ENCODE measurements at regions not wholly inside any gene's neighbourhood (a gene's known extent, or its start where the extent isn't known, plus 50 kb on each side); places are given as distances from the start of the nearest gene placed in this dataset.

DNA sequence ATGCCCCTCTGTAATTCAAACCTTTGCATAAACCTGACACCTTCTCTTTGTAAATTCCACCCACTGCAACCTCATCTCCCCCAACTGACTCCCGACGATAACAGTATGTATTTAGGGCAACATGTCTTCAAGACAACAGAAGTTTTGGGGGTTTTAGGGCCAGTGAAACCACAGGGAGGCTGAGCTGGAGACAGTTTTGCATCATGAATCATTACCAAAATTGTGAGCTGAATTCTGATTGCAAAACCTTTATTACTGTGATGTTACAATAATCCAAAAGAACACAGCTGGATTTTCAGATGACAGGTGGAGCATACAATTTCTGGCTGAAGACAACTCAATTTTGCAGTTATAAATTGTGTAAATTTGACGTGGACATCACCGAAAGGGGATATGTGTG, 281.3 kb upstream of the TTC14 start:
- no peak for TF ChIP-seq TCF12 (IDR thresholded peaks at IDR 0.05; ENCODE audit: low read depth)
- no peak for TF ChIP-seq TAF1 (IDR thresholded peaks at IDR 0.05; ENCODE audit: low read depth)

GRCh38 chr3:180321534-180321933, 280.4 kb upstream of the TTC14 start:
- no peak for TF ChIP-seq EP300 (IDR thresholded peaks at IDR 0.05; ENCODE audit: borderline replicate concordance)
- TF ChIP-seq NFIC (IDR thresholded peaks at IDR 0.05) = no peak
- no peak for TF ChIP-seq EGR1 (IDR thresholded peaks at IDR 0.05)
- no peak for TF ChIP-seq ZBTB7A (IDR thresholded peaks at IDR 0.05; ENCODE audit: low read depth)
- no peak for TF ChIP-seq TCF12 (IDR thresholded peaks at IDR 0.05; ENCODE audit: low read depth)
- TF ChIP-seq RAD21 (IDR thresholded peaks at IDR 0.05; ENCODE audit: low read depth) = no peak
- no peak for TF ChIP-seq FOXM1 (IDR thresholded peaks at IDR 0.05; ENCODE audit: borderline replicate concordance, low read depth)
- TF ChIP-seq CEBPB (IDR thresholded peaks at IDR 0.05) = no peak
- no peak for TF ChIP-seq USF1 (IDR thresholded peaks at IDR 0.05)
- TF ChIP-seq, protein P1, sequence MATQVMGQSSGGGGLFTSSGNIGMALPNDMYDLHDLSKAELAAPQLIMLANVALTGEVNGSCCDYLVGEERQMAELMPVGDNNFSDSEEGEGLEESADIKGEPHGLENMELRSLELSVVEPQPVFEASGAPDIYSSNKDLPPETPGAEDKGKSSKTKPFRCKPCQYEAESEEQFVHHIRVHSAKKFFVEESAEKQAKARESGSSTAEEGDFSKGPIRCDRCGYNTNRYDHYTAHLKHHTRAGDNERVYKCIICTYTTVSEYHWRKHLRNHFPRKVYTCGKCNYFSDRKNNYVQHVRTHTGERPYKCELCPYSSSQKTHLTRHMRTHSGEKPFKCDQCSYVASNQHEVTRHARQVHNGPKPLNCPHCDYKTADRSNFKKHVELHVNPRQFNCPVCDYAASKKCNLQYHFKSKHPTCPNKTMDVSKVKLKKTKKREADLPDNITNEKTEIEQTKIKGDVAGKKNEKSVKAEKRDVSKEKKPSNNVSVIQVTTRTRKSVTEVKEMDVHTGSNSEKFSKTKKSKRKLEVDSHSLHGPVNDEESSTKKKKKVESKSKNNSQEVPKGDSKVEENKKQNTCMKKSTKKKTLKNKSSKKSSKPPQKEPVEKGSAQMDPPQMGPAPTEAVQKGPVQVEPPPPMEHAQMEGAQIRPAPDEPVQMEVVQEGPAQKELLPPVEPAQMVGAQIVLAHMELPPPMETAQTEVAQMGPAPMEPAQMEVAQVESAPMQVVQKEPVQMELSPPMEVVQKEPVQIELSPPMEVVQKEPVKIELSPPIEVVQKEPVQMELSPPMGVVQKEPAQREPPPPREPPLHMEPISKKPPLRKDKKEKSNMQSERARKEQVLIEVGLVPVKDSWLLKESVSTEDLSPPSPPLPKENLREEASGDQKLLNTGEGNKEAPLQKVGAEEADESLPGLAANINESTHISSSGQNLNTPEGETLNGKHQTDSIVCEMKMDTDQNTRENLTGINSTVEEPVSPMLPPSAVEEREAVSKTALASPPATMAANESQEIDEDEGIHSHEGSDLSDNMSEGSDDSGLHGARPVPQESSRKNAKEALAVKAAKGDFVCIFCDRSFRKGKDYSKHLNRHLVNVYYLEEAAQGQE (IDR thresholded peaks at IDR 0.05; ENCODE audit: low read depth) = no peak
- TF ChIP-seq TEAD4 (IDR thresholded peaks at IDR 0.05) = no peak
- TF ChIP-seq YY1 (IDR thresholded peaks at IDR 0.05; ENCODE audit: low read depth) = no peak

DNA sequence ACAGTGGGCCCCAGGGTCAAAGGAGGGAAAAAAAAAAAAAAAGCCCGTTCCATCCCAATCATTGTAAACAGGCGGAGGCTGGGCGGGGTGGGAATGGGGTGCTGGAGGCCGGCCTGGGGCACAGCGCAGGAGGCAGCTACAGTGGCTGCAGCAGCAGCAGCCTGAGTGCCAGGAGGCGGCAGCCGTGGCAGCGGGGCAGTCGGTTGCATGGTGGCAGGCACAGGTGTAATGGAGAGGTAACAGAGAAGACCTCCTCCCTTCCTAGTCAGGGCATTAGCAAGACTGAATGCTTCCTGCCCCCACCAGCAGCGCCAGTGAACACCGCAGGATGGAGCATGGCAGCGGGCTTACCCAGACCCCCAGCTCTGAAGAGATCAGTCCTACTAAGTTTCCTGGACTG, 279.1 kb upstream of the TTC14 start:
- TF ChIP-seq EGR1 (IDR thresholded peaks at IDR 0.05) = no peak
- TF ChIP-seq TAF1 (IDR thresholded peaks at IDR 0.05; ENCODE audit: low read depth) = no peak
- no peak for TF ChIP-seq FOXM1 (IDR thresholded peaks at IDR 0.05; ENCODE audit: borderline replicate concordance, low read depth)
- no peak for TF ChIP-seq MAX (IDR thresholded peaks at IDR 0.05)

DNA sequence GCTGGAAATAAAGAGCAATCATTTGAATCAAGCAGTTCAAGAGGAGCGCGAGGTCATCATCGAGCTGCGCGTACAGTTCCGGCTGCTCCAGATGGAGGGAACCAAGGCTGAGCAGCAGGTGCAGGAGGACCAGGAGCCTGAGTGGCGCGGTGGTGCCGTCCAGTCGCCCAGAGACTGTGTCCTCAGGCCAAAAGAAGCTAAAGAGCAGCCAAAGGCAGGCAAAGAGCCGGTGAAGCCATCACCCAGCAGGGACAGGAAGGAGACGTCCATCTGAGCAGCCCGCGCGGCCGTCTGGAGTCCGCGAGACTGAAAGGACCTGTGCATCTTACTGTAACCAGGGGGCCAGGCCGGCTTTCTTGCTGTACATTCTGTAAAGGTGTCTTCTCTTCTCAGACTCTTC, 277.2 kb upstream of the TTC14 start:
- no peak for TF ChIP-seq CREB1 (IDR thresholded peaks at IDR 0.05; ENCODE audit: low read depth)
- TF ChIP-seq USF1 (IDR thresholded peaks at IDR 0.05) = no peak
- no peak for TF ChIP-seq TCF12 (IDR thresholded peaks at IDR 0.05; ENCODE audit: low read depth)
- no peak for TF ChIP-seq EP300 (IDR thresholded peaks at IDR 0.05; ENCODE audit: borderline replicate concordance)
- TF ChIP-seq FOXM1 (IDR thresholded peaks at IDR 0.05; ENCODE audit: borderline replicate concordance, low read depth) = no peak
- no peak for TF ChIP-seq TEAD4 (IDR thresholded peaks at IDR 0.05)
- no peak for TF ChIP-seq CEBPB (IDR thresholded peaks at IDR 0.05)
- TF ChIP-seq YY1 (IDR thresholded peaks at IDR 0.05; ENCODE audit: low read depth) = no peak

GRCh38 chr3:180325533-180325932, 276.4 kb upstream of the TTC14 start:
- TF ChIP-seq CREB1 (IDR thresholded peaks at IDR 0.05; ENCODE audit: low read depth) = no peak
- TF ChIP-seq RAD21 (IDR thresholded peaks at IDR 0.05; ENCODE audit: low read depth) = no peak
- no peak for TF ChIP-seq CEBPB (IDR thresholded peaks at IDR 0.05)
- no peak for TF ChIP-seq YY1 (IDR thresholded peaks at IDR 0.05; ENCODE audit: low read depth)
- TF ChIP-seq USF1 (IDR thresholded peaks at IDR 0.05) = no peak
- TF ChIP-seq MAX (IDR thresholded peaks at IDR 0.05) = no peak
- no peak for TF ChIP-seq TEAD4 (IDR thresholded peaks at IDR 0.05)
- TF ChIP-seq TAF1 (IDR thresholded peaks at IDR 0.05; ENCODE audit: low read depth) = no peak
- TF ChIP-seq TCF12 (IDR thresholded peaks at IDR 0.05; ENCODE audit: low read depth) = no peak
- no peak for TF ChIP-seq FOXM1 (IDR thresholded peaks at IDR 0.05; ENCODE audit: borderline replicate concordance, low read depth)
- TF ChIP-seq NFIC (IDR thresholded peaks at IDR 0.05) = no peak
- no peak for TF ChIP-seq ZBTB7A (IDR thresholded peaks at IDR 0.05; ENCODE audit: low read depth)
- TF ChIP-seq, protein P1 (IDR thresholded peaks at IDR 0.05; ENCODE audit: low read depth) = no peak

DNA sequence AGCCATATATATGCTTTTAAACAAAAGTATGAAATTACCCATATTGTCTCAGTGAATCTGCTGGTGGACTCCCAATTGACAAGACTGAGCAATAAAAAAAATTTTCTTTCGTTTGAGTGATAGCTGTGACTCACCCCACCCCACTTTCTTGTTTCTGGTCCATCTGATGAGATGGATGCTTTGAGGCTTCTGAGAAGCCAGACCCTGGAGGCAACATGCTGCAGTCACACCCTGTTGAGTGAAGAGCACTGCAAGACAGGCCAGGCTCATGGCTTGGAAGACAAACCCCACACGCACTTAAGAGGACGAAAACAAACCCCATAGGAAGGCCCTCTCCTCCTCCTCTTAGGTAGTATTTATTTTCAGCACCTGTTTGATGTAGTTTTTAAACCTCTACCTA, 276.0 kb upstream of the TTC14 start:
- TF ChIP-seq NFIC (IDR thresholded peaks at IDR 0.05) (no peak), EP300 (IDR thresholded peaks at IDR 0.05; ENCODE audit: borderline replicate concordance) (no peak)

- TF ChIP-seq TAF1 (IDR thresholded peaks at IDR 0.05; ENCODE audit: low read depth) (no peak), TCF12 (IDR thresholded peaks at IDR 0.05; ENCODE audit: low read depth) (no peak), YY1 (IDR thresholded peaks at IDR 0.05; ENCODE audit: low read depth) (no peak), NFIC (IDR thresholded peaks at IDR 0.05) (no peak), EP300 (IDR thresholded peaks at IDR 0.05; ENCODE audit: borderline replicate concordance) (no peak), CREB1 (IDR thresholded peaks at IDR 0.05; ENCODE audit: low read depth) (no peak), TEAD4 (IDR thresholded peaks at IDR 0.05) (no peak), CEBPB (IDR thresholded peaks at IDR 0.05) (no peak), EGR1 (IDR thresholded peaks at IDR 0.05) (no peak), FOXM1 (IDR thresholded peaks at IDR 0.05; ENCODE audit: borderline replicate concordance, low read depth) (no peak), MAX (IDR thresholded peaks at IDR 0.05) (no peak), USF1 (IDR thresholded peaks at IDR 0.05) (no peak), ZBTB7A (IDR thresholded peaks at IDR 0.05; ENCODE audit: low read depth) (no peak), RAD21 (IDR thresholded peaks at IDR 0.05; ENCODE audit: low read depth) (no peak)
- TF ChIP-seq, protein P1 (IDR thresholded peaks at IDR 0.05; ENCODE audit: low read depth) = no peak
Measured at GRCh38 chr3:180329187-180329586, 272.8 kb upstream of the TTC14 start.

All from Ishikawa (cell line).